Ammon's horn (tissue), 1 donor: ENCODE measurements at regions not wholly inside any gene's neighbourhood (a gene's known extent, or its start where the extent isn't known, plus 50 kb on each side); places are given as distances from the start of the nearest gene placed in this dataset.

ENCODE experiments used
- DNase-seq: peaks from one replicate; pipeline ENCODE4 v3.0.0-alpha.2; 2016; ENCODE audit warnings: low spot score

DNA sequence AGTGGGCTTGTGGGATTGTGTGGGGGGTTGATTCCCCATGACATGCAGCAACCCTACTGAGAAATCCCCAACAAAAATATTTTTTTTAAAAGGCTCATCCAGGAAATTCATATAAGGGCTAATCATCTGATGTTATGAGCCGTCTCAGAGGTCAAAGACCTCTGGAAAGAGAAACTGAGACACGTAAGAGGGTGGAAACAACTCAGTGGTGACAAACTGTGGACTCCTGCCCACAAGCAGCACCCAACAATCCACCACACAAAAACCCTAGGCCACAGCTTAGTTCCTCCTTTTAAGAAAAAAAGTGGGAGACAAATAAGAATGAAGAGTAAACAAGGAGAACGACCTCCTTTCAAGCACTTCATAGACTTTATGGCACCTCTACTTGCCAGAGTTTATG, 1096.1 kb upstream of the NRXN1 start:
- no peak for DNase-seq

DNA sequence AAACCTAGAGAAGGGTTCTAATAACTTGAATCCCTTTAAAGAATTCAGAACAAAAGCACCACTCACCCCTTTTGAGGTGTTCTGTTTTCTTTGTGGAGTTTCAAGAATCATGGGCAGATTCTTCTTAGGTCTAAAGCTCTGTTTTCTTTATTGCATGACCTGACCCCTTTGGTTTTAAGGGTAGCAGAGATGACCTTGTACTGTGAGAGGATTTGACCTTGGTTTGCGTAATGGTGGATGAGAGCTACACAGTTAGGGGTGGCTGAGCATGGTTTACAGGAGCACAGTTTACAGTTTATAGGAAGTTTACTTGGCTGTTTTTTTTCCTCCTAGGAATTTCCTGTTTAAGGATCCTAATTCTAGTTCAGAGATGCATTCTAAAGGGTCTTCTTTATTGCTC, 1095.6 kb upstream of the NRXN1 start:
- DNase-seq, result no peak

DNA sequence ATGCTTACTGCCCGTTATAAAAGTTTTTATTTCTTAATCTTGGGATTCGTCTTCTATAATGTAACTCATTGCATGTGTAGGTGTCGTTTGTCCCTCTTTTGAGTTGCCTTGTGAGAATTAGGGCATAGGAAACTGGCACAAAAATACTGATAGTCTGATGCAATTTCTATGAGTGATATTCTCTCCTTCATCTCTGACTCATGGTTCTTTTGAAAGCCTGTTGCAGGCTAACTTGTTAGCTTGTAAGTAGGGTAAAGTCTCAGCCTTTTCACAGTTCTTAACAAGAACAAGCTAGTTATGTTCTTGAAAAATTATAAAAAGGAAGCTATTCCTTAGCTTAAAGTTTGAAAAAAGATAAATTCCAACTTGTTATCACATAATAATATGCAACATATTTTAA, 1085.4 kb upstream of the NRXN1 start:
- no peak for DNase-seq

DNA sequence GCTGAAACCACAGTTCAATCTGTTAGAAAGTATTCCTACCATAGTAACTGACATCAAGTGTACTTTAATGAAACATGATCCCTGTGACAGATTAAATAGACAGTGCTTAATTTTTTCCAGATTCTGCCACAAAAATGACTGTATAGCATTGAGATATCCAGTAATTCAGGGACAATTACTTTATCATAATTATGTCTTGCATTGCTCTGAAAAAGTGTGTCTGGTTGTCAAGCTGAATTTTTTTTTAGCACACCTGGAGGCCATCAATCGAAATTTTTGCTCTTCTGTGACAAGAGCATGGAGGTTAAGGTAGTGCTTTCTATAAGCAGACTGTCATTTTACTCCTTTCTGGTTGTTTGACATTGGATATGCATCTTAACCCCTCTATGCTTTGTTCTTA, 1083.8 kb upstream of the NRXN1 start:
- DNase-seq, result no peak

DNA sequence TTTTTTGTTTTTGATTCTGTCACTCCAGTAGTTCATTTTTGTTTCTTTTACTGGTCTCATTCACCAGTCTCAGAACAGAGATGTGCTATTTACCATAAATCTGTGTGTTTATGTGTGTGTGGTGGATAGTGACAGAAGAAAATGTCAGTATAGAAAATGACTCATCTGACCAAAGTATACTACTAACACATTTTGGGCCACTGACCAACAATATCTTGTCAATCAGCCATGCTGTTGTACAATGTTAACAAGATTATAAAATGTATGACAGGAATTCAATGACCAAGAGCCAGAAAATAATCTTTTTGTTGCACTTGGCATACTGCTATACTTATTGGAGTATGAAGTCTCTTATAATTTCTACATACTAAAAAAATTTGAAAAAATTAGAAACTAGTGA, 1081.4 kb upstream of the NRXN1 start:
- no peak for DNase-seq

DNA sequence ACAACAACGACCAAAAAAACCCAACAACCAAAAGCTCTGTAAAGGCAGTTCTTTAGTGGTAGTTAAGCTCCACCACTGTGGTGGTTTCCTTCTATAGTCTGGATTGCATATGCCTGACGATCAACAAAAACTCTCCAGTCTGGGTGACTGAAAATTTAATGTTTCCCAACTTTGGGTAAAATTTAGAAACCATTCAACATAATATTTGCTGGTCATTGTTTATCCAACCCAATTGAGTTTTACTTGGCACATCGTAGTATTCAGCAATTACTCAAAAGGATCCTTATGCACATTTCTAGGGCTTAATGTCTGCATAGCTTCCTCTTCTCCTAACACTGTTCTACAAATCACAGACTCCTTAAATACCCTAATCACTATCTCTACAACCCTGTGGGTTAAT, 1080.2 kb upstream of the NRXN1 start:
- no peak for DNase-seq

DNA sequence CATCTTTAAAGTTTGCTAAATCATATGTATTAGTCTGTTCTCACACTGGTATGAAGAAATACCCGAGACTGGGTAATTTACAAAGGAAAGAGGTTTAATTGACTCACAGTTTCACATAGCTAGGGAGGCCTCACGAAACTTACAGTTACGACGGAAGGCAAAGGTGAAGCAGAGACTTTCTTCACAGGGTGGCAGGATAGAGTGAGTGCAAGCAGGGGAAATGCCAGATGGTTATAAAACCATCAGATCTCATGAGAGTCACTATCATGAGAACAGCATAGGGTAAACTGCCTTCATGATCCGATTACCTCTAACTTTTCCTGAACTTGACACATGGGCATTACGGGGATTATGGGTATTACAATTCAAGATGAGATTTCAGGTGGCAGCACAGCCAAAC, 1075.2 kb upstream of the NRXN1 start:
- no peak for DNase-seq

DNA sequence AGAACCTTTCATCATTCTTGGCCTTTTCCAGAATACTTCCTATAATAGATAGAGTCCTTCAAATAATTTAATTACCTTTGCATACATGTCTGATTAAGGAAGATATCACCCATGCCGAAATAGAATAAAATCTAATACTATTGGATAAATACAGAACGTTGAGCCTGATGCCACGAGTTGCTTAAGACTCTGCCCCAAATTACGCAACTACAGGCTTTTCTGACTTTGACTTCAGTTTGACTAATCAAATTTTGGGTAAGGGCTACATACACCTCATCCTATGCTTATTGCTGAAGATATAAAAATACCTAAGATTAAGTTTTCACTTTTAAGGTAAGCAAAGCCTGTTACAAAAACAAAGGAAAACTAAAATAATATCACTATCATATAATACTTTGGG, 1065.1 kb upstream of the NRXN1 start:
- DNase-seq, result no peak

DNA sequence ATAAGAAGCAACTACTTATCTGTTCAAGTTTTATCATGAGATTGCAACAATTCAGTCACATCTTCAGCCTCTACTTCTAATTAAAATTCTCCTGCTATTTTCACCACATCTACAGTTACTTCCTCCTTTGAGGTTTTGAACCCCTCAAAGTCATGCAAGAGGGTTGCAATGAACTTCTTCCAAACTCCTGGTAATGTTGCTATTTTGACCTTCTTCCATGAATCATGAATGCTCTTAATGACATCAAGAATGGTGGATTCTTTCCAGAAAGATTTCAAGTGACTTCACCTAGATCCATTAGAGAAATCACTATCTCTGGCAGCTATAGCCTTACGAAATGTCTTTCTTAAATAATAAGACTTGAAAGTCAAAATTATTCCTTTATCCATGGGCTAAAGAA, 1052.8 kb upstream of the NRXN1 start:
- no peak for DNase-seq

DNA sequence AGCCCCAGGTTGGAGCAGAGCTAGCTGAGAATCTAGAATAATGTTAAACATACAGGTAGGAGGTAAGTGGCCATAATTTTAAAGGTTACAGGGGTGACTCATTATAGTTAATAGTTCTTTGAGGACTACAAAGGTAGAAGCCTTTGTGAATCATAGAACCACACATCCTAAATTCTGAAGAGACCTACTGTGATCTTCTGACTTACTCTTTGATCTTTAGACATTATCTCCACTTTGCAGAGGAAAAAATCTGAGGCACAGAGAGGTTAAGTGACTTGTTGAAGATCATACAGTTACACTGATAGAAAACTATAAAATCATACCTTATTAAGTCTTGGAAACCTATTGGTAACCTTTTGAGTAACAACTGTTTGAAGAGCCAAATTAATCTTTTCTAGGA, 1051.3 kb upstream of the NRXN1 start:
- no peak for DNase-seq

DNA sequence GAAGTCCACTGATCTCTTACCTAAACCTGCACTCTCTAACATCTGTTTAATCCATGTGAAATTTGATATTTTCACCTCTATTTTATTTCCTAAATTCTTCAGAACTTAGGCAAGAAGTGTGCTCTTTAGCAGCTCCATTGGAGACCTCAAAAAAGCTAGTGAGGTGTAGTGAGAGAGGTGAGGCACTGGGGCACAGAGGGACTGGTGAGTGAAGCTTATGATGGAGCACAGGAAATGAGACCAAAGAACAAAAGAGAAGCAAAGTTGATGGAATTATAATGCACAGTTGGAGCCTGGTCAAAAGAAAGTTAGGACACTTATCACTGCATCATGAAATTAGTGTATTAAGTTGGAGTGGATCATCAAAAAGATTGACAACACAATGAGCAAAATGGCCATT, 1050.7 kb upstream of the NRXN1 start:
- no peak for DNase-seq

DNA sequence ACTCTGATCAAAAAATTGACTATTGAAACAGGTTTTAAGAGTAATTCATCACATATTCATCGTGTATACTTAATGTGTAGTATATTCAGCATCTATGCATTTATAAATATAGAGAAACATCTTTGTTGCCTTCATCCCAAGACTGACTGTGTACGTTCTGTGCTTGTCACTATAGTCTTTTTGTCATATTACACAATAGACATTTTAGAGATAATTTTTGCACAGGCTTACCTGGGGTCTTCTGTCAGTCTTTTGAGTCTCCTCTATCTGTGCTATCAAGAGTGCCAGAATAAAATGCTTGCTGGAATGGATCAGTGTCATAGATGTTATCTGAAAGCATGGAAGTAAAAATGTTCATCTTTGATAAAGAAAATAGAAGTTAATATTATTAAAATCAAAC, 1047.7 kb upstream of the NRXN1 start:
- DNase-seq, result no peak

DNA sequence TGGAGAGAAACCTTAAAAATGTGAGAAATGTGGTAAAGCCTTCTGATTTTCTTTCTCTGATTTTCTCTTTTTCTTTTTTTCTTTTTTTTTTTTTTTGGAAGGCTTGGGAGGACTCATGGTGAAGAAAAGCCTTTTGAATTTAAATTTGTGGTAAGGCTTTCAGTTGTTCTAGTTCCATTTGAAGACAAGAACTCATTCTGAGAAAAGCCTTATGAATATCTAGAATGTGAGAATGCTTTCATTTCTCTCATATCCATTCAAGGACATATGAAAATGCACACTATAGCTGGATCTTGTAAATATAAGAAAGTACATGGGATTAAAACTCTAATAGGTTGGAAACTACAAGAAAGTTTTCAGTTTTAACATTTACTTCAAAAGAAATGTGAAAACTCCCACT, 1045.2 kb upstream of the NRXN1 start:
- no peak for DNase-seq

DNA sequence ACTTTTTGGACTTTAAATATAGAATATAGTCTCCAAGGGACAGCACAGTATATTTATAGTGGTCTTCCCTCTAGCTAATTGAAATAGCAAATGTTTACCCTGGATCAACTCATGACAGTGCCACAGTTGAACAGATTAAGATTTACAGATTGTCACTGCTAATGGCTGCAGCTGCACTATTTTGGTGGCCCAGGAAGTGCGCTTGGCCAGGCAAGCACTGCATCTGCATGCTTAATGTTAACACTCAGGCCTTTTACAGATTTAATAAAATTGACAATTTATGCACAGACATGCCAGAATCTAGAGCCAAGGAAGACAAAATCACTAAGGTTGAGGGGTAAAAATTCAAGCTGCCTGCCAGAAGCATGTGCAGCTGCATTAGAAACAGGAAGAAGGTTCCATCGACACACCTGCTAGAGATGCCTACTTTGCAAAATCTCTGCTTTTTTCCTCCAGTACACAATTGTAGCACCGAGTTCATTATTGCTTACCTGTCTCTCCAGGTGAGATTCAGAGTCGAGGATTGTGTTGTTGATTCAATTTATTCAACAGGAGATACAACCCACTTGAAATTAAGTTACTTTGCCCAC, 1042.3 kb upstream of the NRXN1 start:
- DNase-seq, result no peak

DNA sequence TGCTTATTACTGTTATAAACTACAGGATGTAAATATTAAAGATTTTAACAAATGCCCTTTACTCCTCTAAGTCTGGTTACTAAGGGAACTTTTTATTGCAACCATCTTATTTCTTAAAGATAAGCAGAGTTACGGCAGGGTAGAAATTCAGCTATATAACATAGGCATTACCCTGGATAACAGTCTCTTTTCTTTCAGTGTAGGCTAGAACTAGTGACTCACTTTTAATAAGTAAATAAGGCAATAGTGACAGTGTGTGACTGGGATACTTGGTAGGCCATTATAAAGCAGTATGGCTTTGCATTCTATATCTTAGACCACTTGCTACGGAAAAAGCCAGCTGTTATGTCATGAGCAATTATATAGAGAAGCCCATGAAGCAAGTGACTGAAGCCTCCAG, 1041.0 kb upstream of the NRXN1 start:
- DNase-seq, result no peak

DNA sequence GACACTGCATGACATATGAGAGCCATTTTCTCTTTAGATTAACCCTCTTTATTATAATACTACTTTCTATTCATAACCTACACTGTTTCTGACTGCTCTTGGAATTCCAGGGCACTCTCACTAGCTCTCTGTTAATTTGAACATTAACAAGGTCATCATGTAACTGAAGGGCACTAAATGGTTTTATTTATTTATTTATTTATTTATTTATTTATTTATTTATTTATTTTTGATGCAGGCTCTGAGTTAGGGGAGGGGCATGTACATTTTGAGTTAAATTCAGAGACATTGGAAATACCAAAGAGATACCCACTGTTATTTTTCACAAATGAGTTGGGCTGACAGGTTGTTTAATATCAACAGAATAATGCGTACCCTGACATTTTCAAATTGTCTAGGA, 1038.7 kb upstream of the NRXN1 start:
- no peak for DNase-seq

DNA sequence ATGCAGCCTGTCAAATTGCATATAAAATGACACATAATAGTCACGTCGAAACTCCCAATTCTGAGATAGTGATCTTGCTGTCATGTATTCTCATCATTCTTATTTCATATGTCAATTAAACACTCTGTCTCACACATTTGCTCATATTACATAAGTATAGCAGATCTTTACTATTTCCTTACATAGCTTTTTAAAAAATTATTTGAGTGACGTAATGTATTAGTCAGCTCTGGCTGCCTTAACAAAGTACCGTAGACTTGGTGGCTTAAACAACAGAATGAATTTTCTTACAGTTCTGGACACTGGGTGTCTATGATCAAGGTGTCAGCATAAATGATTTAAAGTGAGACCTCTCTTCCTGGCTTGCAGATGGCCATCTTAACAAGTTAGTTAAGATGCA, 1032.3 kb upstream of the NRXN1 start:
- DNase-seq, result no peak

DNA sequence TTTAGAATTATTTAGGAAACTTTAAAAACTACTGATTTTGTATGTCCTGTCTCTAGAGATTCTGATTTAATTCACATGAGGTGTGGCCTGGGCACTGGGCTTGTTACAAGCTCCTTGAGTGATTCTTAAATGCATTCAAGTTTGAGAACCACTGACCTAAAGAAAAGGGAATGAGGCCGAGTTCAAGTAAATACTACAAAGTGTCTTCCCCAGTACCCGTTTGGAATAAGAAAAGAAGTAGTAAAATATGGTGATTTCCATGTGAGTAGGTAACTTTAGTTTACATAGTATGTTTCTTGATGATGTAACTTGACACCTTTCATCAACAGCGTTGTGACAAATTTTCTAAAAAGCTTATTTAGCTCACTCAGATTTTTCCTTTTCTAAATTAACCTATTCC, 1022.9 kb upstream of the NRXN1 start:
- no peak for DNase-seq

DNA sequence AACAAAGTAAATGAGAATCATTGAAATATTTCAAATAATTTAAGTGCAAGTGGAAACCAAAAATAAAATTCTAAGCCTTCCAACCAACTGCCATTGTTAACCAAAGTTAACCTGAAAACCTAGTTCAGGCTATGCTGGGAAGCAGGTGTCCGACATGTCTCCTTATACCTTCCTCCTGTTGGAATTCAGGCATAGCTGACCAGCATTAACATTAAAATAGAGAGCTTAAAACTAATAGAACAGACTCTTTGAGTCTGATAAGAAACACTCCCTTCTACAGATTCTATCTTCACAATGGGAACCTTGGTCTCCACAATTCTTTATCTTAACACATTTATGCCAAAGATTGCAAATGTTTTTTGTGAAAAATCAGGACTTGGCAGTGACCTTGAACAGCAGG, 1004.9 kb upstream of the NRXN1 start:
- no peak for DNase-seq

DNA sequence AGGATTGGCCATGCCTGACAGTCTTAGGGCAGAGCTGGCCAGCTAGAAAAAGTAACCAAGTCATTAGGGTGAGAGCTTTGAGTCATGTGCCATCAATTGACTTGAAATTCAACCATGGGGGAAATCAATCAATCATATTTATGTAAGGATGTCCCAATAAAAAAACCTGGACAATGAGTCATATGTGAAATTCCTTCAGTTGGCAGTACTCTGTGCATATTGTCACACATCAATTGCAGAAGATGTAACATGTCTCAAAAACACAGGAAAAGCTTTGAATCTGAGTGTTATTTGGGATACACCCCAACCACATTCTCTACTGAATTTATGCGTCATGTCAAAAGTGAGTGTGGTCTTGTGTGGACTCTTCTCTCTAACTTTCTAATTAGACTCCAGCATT, 1004.1 kb upstream of the NRXN1 start:
- no peak for DNase-seq

DNA sequence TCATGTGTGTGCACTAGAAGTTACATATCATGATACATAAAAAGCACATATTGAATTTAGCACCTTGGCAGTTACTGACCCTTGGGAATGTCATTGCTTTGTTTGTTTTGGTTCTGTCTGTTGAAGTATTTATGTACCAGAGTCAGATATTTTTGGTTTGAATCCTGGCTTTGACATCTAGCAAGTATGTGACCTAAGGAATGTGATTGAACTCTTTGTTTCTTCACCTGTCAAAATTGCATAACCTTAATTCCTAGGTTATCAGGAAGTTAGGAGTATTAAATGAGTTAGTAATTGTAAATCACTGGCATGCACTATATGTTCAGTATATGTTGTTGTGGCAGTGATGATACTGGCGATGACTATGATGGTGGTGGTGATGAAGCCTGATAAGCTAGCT, 1003.5 kb upstream of the NRXN1 start:
- no peak for DNase-seq

DNA sequence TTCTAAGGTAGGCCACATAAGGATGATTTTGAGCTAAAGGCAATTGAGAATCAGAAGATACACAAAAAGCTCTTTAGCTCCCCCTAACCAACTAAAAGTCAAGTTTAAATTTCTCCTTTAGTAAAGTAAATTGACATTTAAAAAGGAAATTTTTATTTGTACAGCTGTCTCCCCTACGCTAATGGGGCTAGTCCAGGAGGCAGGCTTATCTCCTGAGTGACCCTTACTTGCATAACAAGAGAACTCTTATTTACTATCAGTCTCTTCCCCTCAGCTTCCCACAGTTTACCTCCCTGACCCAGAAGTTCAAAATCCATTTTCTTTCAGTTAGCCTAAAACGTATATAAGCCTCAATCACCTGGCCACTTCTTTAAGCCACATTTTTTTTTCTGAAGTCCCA, 1002.8 kb upstream of the NRXN1 start:
- no peak for DNase-seq

DNA sequence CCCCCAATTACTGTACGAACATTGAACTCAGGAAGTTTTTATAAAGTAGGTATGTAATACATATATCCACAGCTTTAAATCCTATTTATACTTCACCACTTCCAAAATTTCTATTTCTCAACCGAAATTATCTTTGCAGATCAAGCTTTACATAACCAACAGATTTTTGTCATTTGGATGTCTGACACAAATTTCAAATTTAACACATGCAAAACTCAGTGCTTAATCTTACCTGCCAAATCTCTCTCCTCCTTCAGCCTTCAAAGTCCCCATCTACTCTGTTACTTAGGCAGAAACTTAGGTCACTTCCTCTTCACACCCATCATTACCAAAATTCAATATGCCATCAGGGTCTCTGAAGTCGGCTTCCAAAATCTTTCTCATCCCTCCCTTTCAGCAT, 990.1 kb upstream of the NRXN1 start:
- no peak for DNase-seq

DNA sequence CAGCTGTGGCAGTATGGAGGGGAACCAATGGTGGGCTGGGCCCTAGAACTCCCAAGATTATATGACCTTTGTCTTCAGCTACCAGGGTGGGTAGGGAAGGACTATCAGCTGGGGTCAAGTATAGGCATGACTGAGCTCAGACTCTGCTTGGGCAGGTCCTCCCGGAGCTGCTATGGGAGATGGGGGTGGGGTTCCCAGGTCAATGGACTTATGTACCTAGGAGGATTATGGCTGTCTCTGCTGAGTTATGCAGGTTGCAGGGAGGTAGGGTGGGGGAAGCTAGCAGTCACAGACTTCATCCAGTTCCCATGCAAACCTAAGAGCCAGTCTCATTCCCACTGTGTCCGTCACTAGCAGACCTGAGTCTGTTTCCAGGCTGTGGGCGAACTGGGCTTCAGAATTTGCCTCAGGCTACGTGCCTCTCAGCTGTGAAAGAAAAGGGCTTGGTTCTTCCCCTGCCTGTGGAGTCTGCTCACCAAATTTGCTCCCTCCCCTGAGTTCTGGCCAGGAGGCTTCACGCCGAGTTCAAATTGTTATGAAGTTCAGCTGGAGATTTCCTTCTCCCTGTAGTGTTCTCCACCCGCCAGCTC, 985.8 kb upstream of the NRXN1 start:
- DNase-seq, result no peak
